Neural cell (in vitro differentiated cells): ENCODE measurements at regions not wholly inside any gene's neighbourhood (a gene's known extent, or its start where the extent isn't known, plus 50 kb on each side); places are given as distances from the start of the nearest gene placed in this dataset.

Source experiments
- H2AFZ ChIP-seq: fragments of 200-600, 300-800 bp; sonication (generic), shearing (Covaris generic); 2 replicates; pipeline ENCODE4 v1.6.0; 2014; ENCODE audit warnings: low read depth, mild to moderate bottlenecking, antibody characterized with exemption, low read length, moderate library complexity
- H3F3A ChIP-seq: fragments of 200-600 bp; shearing (Covaris generic); 2 replicates; pipeline ENCODE4 v1.6.1; 2016; ENCODE audit warnings: mild to moderate bottlenecking, moderate library complexity, mixed read lengths, antibody characterized with exemption, low read length; ENCODE audit not compliant: insufficient read depth, poor library complexity, severe bottlenecking
- H3K27ac ChIP-seq: fragments of 200-600, 300-800 bp; sonication (generic), shearing (Covaris generic); 2 replicates; pipeline ENCODE4 v1.5.1; 2014; ENCODE audit warnings: mild to moderate bottlenecking, low read length, moderate library complexity
- H3K27me3 ChIP-seq: fragments of 300-800, 200-600 bp; sonication (generic), shearing (Covaris generic); 2 replicates; pipeline ENCODE4 v1.6.0; 2014; ENCODE audit warnings: mild to moderate bottlenecking, low read depth, low read length, moderate library complexity; ENCODE audit not compliant: insufficient read depth
- H3K36me3 ChIP-seq: fragments of 300-800, 200-600 bp; sonication (generic), shearing (Covaris generic); 2 replicates; pipeline ENCODE4 v1.5.1; 2014; ENCODE audit warnings: mild to moderate bottlenecking, antibody characterized with exemption, low read length, moderate library complexity; ENCODE audit not compliant: insufficient read depth
- H3K4me2 ChIP-seq: fragments of 300-800, 200-600 bp; sonication (generic), shearing (Covaris generic); 2 replicates; pipeline ENCODE4 v1.6.0; 2014; ENCODE audit warnings: mild to moderate bottlenecking, low read length
- H3K4me3 ChIP-seq: fragments of 300-800, 200-600 bp; sonication (generic), shearing (Covaris generic); 2 replicates; pipeline ENCODE4 v1.5.1; 2014; ENCODE audit warnings: mild to moderate bottlenecking, low read length, moderate library complexity
- H3K79me2 ChIP-seq: fragments of 200-600 bp; shearing (Covaris generic); replicated peaks from 2 replicates; pipeline ENCODE4 v1.6.0; 2014; ENCODE audit warnings: mild to moderate bottlenecking, low read length, moderate library complexity; ENCODE audit not compliant: insufficient read depth
- H3K9ac ChIP-seq: fragments of 300-800, 200-600 bp; sonication (generic), shearing (Covaris generic); 2 replicates; pipeline ENCODE4 v1.6.1; 2016; ENCODE audit warnings: mild to moderate bottlenecking, low read length, mixed read lengths
- H3K9me2 ChIP-seq: fragments of 200-600 bp; shearing (Covaris generic); 2 replicates; pipeline ENCODE4 v1.6.1; 2016; ENCODE audit warnings: mild to moderate bottlenecking, low read length, mixed read lengths; ENCODE audit not compliant: insufficient read depth
- H3K9me3 ChIP-seq: fragments of 200-600, 300-800 bp; sonication (generic), shearing (Covaris generic); 2 replicates; pipeline ENCODE4 v1.6.1; 2016; ENCODE audit warnings: mild to moderate bottlenecking, mixed run types, low read length, moderate library complexity, mixed read lengths
- H4K20me1 ChIP-seq: fragments of 200-600 bp; shearing (Covaris generic); 2 replicates; pipeline ENCODE4 v1.6.1; 2016; ENCODE audit warnings: mild to moderate bottlenecking, mixed run types; ENCODE audit not compliant: insufficient read depth
- CTCF ChIP-seq: fragments of 450-650 bp; IDR thresholded peaks from 2 replicates; pipeline ENCODE4 v1.5.1; 2014; ENCODE audit warnings: antibody characterized with exemption, mild to moderate bottlenecking, moderate library complexity; ENCODE audit not compliant: poor library complexity, severe bottlenecking
- EP300 ChIP-seq: fragments of 450-650 bp; conservative IDR thresholded peaks from 2 replicates; pipeline ENCODE4 v1.6.1; 2014; ENCODE audit warnings: antibody characterized with exemption, mild to moderate bottlenecking, moderate library complexity; ENCODE audit not compliant: poor library complexity, severe bottlenecking
- EZH2 ChIP-seq: fragments of 200-600, 300-800 bp; shearing (Covaris generic), sonication (generic); IDR thresholded peaks from 2 replicates; pipeline ENCODE4 v1.6.1; 2014; ENCODE audit warnings: antibody characterized with exemption, low read length, borderline replicate concordance, mild to moderate bottlenecking; ENCODE audit not compliant: insufficient read depth, poor library complexity, severe bottlenecking
- MXI1 ChIP-seq: fragments of 450-650 bp; conservative IDR thresholded peaks from 2 replicates; pipeline ENCODE4 v1.6.1; 2014; ENCODE audit warnings: antibody characterized with exemption, mild to moderate bottlenecking; ENCODE audit not compliant: poor library complexity, severe bottlenecking
- POLR2AphosphoS5 ChIP-seq: IDR thresholded peaks from 2 replicates; pipeline ENCODE4 v1.6.1; 2012
- RAD21 ChIP-seq: fragments of 450-650 bp; conservative IDR thresholded peaks from 2 replicates; pipeline ENCODE4 v1.6.1; 2014; ENCODE audit warnings: antibody characterized with exemption, mild to moderate bottlenecking, moderate library complexity
- SMC3 ChIP-seq: fragments of 450-650 bp; conservative IDR thresholded peaks from 2 replicates; pipeline ENCODE4 v1.6.1; 2014; ENCODE audit warnings: antibody characterized with exemption, mild to moderate bottlenecking, moderate library complexity; ENCODE audit not compliant: poor library complexity
- TAF1 ChIP-seq: IDR thresholded peaks from 2 replicates; pipeline ENCODE4 v1.6.1; 2012; ENCODE audit warnings: low read depth
- TF ChIP-seq, protein P1 (sequence below): IDR thresholded peaks from 2 replicates; pipeline ENCODE4 v1.6.1; 2012; ENCODE audit warnings: borderline replicate concordance

- Histone ChIP-seq H3K4me3 (no peak overlapping the region), H3K9me2 (no peaks in the 10 kb centered on the region), H3K9me3 (no peaks in the 10 kb centered on the region), H3K79me2 (no peaks in the 10 kb centered on the region), H3K4me2 (no peak overlapping the region), H2AFZ (no peak overlapping the region), H3K9ac (no peak overlapping the region), H3F3A (no peaks in the 10 kb centered on the region), H3K27ac (no peak overlapping the region), H4K20me1 (no peaks in the 10 kb centered on the region), H3K36me3 (no peaks in the 10 kb centered on the region), H3K27me3 (no peaks in the 10 kb centered on the region)
- TF ChIP-seq TAF1: no peak
- TF ChIP-seq SMC3: no peak
- no peak for TF ChIP-seq CTCF
- TF ChIP-seq EZH2: no peak
- TF ChIP-seq, protein P1, sequence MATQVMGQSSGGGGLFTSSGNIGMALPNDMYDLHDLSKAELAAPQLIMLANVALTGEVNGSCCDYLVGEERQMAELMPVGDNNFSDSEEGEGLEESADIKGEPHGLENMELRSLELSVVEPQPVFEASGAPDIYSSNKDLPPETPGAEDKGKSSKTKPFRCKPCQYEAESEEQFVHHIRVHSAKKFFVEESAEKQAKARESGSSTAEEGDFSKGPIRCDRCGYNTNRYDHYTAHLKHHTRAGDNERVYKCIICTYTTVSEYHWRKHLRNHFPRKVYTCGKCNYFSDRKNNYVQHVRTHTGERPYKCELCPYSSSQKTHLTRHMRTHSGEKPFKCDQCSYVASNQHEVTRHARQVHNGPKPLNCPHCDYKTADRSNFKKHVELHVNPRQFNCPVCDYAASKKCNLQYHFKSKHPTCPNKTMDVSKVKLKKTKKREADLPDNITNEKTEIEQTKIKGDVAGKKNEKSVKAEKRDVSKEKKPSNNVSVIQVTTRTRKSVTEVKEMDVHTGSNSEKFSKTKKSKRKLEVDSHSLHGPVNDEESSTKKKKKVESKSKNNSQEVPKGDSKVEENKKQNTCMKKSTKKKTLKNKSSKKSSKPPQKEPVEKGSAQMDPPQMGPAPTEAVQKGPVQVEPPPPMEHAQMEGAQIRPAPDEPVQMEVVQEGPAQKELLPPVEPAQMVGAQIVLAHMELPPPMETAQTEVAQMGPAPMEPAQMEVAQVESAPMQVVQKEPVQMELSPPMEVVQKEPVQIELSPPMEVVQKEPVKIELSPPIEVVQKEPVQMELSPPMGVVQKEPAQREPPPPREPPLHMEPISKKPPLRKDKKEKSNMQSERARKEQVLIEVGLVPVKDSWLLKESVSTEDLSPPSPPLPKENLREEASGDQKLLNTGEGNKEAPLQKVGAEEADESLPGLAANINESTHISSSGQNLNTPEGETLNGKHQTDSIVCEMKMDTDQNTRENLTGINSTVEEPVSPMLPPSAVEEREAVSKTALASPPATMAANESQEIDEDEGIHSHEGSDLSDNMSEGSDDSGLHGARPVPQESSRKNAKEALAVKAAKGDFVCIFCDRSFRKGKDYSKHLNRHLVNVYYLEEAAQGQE: no peak
- TF ChIP-seq RAD21: no peak
- no peak for TF ChIP-seq EP300
- no peak for TF ChIP-seq MXI1
- no peak for TF ChIP-seq POLR2AphosphoS5
Observed at GRCh38 chr18:45554389-45554737, 60.9 kb upstream of the SLC14A2 start.

DNA sequence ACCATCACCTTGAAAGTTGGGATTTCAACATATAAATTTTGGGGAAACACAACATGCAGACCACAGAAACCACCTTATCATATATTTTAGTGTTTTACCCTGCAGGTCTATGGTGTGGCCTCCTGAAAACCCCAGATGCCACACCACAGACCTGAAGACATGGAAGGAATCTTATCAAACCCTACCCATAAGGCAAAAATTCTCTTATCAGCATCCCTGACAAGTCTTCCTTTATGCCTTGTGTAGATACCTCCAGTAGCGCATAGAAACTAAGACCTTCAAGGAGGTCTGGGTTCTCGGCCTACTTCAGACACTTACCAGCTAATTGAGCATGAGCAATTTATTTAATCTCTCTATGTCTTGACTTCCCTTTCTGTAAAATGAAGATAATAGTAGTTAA lies 59.1 kb upstream of the SLC14A2 start:
- Histone ChIP-seq H3K4me3 (no peak overlapping the region), H3K9ac (no peak overlapping the region), H3F3A (no peaks in the 10 kb centered on the region), H3K4me2 (no peak overlapping the region), H3K27ac (no peak overlapping the region), H3K36me3 (no peaks in the 10 kb centered on the region), H4K20me1 (no peaks in the 10 kb centered on the region), H3K79me2 (no peaks in the 10 kb centered on the region), H3K27me3 (no peaks in the 10 kb centered on the region), H3K9me3 (no peaks in the 10 kb centered on the region), H3K9me2 (no peaks in the 10 kb centered on the region), H2AFZ (no peak overlapping the region)
- TF ChIP-seq SMC3 (no peak), TAF1 (no peak), RAD21 (no peak), EP300 (no peak), CTCF (no peak), EZH2 (no peak), POLR2AphosphoS5 (no peak), MXI1 (no peak)
- TF ChIP-seq, protein P1: no peak
